Immature natural killer cell (primary cell): ENCODE measurements at regions not wholly inside any gene's neighbourhood (a gene's known extent, or its start where the extent isn't known, plus 50 kb on each side); places are given as distances from the start of the nearest gene placed in this dataset.

Experiments used
- DNase-seq, 3 donors: peaks; one replicate each; pipeline ENCODE4 v3.0.0; 2022; ENCODE audit warnings: mixed read lengths in 1 of 3
- H3K27ac Mint-ChIP-seq, 6 donors: one replicate each; pipeline ENCODE4 v1.8.0; 2020; ENCODE audit warnings: mixed read lengths in 6 of 6, mild to moderate bottlenecking in 5 of 6, inconsistent platforms in 4 of 6, moderate library complexity in 3 of 6
- H3K27me3 Mint-ChIP-seq, 3 donors: one replicate each; pipeline ENCODE4 v1.8.0; 2020 to 2021; ENCODE audit warnings: low read depth in 3 of 3, mild to moderate bottlenecking in 3 of 3, mixed read lengths in 3 of 3, moderate library complexity in 3 of 3, inconsistent platforms in 1 of 3
- H3K36me3 Mint-ChIP-seq, 3 donors: one replicate each; pipeline ENCODE4 v1.8.0; 2020; ENCODE audit warnings: mixed read lengths in 3 of 3, inconsistent platforms in 2 of 3, mild to moderate bottlenecking in 2 of 3
- H3K4me1 Mint-ChIP-seq, 2 donors: one replicate each; pipeline ENCODE4 v1.8.0; 2020; ENCODE audit warnings: inconsistent platforms in 2 of 2, mild to moderate bottlenecking in 2 of 2, mixed read lengths in 2 of 2, moderate library complexity in 1 of 2
- H3K4me3 Mint-ChIP-seq, 5 donors: one replicate each; pipeline ENCODE4 v1.8.0; 2020; ENCODE audit warnings: mild to moderate bottlenecking in 5 of 5, mixed read lengths in 5 of 5, inconsistent platforms in 3 of 5, moderate library complexity in 3 of 5
- H3K9me3 Mint-ChIP-seq, 6 donors: one replicate each; pipeline ENCODE4 v1.8.0; 2020; ENCODE audit warnings: mild to moderate bottlenecking in 6 of 6, mixed read lengths in 6 of 6, inconsistent platforms in 4 of 6, moderate library complexity in 3 of 6

DNA sequence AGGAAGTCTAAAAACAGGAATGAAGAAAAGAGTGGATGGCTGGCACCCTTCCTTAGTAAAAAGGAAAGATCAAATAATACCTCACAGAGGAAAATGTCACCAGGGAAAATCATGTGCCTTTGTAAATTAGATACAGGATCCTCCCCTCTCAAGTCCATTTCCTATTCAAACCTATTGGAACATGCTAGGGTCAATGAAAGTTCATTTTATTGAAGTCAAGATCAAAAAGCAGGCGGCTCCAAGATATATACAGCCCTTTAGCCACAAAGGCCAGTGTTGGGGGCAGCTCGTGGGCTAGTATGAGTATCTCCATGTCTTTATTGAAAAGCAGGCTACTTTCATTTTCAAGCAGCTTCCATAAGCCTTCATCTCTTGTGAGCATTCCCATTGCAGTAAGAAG, 141.1 kb downstream of the QDPR start:
- DNase-seq: no peak
- Mint-ChIP-seq H3K27me3 (peaks cover 0 to 10% (median 2%) of the 10 kb centered on the region in 3 donors), H3K36me3 (no peaks in the 10 kb centered on the region), H3K27ac (no peak overlapping the region), H3K9me3 (peaks cover 0 to 4% (median 0%) of the 10 kb centered on the region in 6 donors), H3K4me1 (no peaks in the 10 kb centered on the region), H3K4me3 (no peak overlapping the region)

DNA sequence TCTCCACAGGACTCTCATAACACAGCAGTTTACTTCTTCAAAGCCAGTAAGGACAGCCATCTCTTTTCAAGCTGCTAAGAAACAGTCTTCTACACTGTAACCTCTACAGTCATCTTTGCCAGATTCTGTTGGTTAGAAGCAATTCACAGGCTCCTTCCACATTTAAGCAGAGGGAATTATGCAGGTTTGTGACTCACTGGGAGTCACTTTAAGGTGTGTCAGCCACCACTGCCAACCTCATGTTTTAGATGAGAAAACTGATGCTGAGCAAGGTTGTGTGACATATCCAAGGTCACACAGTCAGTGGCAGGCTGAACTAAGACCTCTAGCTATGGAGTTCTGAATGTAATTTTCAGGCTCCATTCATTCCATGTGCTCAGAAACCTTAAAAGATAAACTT, 143.5 kb downstream of the QDPR start:
- no peak overlapping the region for H3K27ac Mint-ChIP-seq
- no peaks in the 10 kb centered on the region for H3K36me3 Mint-ChIP-seq
- no peaks in the 10 kb centered on the region for H3K4me1 Mint-ChIP-seq
- peaks cover 0 to 10% (median 2%) of the 10 kb centered on the region in 3 donors for H3K27me3 Mint-ChIP-seq
- no peak for DNase-seq
- peaks cover 0 to 4% (median 0%) of the 10 kb centered on the region in 6 donors for H3K9me3 Mint-ChIP-seq
- no peak overlapping the region for H3K4me3 Mint-ChIP-seq

DNA sequence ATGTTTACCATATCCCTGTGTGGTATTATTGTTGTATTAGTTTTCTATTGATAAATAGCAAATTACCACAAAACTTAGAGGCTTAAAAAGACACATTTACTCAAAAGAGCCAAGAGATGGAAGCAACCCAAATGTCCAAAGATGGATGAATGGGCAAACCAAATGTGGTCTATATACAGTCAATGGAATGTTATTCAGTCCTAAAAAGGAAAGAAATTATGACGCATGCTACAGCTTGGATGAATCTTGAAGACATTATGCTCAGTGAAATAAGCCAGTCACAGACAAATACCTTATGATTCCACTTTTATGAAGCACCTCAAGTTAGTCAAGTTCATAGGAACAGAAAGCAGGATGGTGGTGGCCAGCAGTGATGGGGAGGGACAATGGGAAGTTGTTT, 144.7 kb downstream of the QDPR start:
- no peaks in the 10 kb centered on the region for H3K4me1 Mint-ChIP-seq
- H3K27me3 Mint-ChIP-seq: peaks cover 0 to 10% (median 0%) of the 10 kb centered on the region in 3 donors
- no peaks in the 10 kb centered on the region for H3K36me3 Mint-ChIP-seq
- no peak overlapping the region for H3K4me3 Mint-ChIP-seq
- no peak overlapping the region for H3K27ac Mint-ChIP-seq
- H3K9me3 Mint-ChIP-seq: peaks cover 0 to 5% (median 0%) of the 10 kb centered on the region in 6 donors
- DNase-seq: no peak

DNA sequence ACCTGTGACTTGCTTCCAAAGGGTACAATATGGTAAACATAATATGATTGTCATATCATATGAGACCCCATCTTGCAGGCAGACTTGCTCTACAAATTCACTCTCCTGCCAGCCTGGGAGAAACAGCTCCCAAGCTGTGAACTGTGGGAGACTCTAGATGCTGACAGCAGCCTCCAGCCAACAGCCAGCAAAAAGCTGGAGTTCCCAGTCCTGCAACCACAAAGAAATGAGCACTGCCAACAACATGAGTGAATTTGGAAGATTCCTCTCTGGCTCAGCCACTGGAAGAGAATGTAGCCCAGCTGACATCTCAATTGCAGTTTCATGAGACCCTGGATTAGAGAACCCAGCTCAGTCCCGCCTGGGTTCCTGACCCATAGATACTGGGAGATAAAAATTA, 145.4 kb downstream of the QDPR start:
- Mint-ChIP-seq H3K27ac (no peak overlapping the region), H3K9me3 (peaks cover 0 to 6% (median 0%) of the 10 kb centered on the region in 6 donors), H3K4me3 (no peak overlapping the region), H3K27me3 (peaks cover 0 to 14% (median 0%) of the 10 kb centered on the region in 3 donors), H3K36me3 (no peaks in the 10 kb centered on the region), H3K4me1 (no peaks in the 10 kb centered on the region)
- no peak for DNase-seq

DNA sequence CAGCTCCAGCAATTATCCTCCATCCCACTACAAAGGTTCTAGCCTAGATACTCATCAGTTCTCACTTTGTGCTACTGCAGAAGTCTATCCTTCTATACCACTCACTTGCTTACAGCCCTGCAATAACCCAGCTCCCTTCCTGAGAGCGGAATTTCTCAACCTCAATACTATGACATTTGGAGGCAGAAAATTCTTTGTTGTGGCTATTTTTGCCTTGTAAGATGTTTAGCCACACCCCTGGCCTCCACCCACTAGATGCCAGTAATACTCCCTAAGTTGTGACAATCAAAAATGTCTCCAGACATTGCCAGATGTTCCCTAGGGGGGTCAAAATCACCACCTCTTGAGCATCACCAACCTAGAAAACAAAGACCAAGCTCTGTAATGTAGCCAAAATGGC, 149.5 kb downstream of the QDPR start:
- no peaks in the 10 kb centered on the region for H3K36me3 Mint-ChIP-seq
- peaks cover 0 to 9% (median 0%) of the 10 kb centered on the region in 3 donors for H3K27me3 Mint-ChIP-seq
- peaks cover 0 to 6% (median 0%) of the 10 kb centered on the region in 6 donors for H3K9me3 Mint-ChIP-seq
- H3K27ac Mint-ChIP-seq: peak overlapping the region in 1 of 6 donors; percentile 0
- no peak overlapping the region for H3K4me3 Mint-ChIP-seq
- no peaks in the 10 kb centered on the region for H3K4me1 Mint-ChIP-seq
- DNase-seq: no peak

DNA sequence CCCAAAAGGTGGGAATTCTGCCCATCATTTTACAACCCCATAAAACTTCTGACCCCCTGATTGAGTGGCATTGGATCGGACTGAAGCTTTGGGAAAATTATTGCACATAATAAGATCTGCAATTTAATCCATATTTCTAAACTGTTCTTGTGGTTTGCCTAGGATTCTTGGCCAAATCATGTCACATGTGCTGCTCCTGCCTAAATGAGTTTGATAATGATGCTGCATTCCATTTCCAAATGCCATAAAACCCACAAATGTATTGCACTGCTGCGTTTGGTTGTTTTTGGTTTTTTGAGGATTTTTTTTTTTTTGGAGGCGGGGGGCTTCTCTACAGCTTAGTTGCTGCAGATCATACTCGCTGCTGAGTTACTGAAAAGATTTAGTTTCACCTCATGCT, 153.6 kb downstream of the QDPR start:
- no peak for DNase-seq
- H3K36me3 Mint-ChIP-seq: no peaks in the 10 kb centered on the region

DNA sequence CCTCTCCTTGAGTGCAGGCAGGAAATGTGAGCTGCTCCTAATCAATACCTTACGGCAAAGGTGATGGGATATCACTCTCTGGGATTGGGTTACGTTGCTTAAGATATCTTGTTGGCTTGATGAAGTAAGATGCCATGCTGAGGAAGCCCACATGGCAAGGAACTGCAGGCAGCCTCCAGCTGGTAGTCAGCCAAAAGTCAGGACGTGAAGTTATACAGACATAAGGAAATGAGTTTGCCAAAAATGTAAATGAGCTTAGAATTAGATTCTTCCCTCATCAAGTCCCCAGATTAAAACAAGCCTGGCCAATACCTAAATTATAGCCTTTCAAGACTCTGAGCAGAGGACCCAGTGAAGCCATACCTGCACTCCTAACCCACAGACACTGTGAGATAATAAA, 155.0 kb downstream of the QDPR start:
- H3K27me3 Mint-ChIP-seq: peaks cover 0 to 11% (median 0%) of the 10 kb centered on the region in 3 donors
- no peak overlapping the region for H3K4me3 Mint-ChIP-seq
- no peaks in the 10 kb centered on the region for H3K4me1 Mint-ChIP-seq
- H3K9me3 Mint-ChIP-seq: peaks cover 0 to 11% (median 0%) of the 10 kb centered on the region in 6 donors
- no peak overlapping the region for H3K27ac Mint-ChIP-seq
- H3K36me3 Mint-ChIP-seq: no peaks in the 10 kb centered on the region
- no peak for DNase-seq

More for the DNA sequence above, 153.6 kb downstream of the QDPR start:
- Mint-ChIP-seq H3K27ac (no peak overlapping the region), H3K27me3 (peaks cover 0 to 4% (median 0%) of the 10 kb centered on the region in 3 donors), H3K9me3 (peaks cover 0 to 10% (median 0%) of the 10 kb centered on the region in 6 donors), H3K4me1 (no peaks in the 10 kb centered on the region), H3K4me3 (no peak overlapping the region)

DNA sequence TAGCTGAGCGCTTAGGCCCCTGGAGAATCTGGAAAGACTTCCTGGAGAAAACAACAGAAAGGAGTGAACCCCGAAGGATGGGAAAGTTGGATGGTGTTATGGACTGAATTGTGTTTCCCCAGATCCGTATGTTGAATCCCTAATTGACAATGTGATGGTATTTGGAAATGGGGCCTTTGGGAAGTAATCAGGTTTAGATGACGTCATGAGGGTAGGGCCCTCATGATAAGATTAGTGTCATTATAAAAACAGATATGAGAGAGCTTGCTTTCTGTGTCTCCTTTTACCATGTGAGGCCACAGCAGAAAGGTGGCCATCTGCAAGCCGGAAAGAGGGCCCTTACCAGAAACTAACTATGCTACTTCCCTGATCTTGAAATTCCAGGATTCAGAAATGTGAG, 159.5 kb downstream of the QDPR start:
- Mint-ChIP-seq H3K36me3 (no peaks in the 10 kb centered on the region), H3K27ac (no peak overlapping the region), H3K27me3 (peaks cover 0 to 8% (median 3%) of the 10 kb centered on the region in 3 donors)

DNA sequence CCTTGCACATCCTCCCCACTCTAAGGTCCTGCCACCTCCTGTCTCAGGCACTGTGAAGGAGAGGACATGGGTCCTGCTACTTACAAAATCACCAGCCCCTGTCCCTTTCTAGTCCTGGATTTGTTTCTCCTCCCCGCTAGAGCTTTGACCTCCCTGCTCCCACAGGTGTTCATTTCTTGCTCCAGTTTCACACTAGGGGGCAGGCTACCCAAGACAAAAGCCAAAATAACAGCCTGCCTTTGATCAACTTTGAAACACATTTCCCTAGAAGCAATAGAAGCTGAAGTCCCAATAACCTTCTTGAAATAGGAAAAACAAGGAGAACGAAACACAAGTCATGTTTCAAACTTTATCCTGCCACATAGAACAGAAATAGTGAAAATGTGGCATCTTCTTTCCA, 164.4 kb downstream of the QDPR start:
- no peaks in the 10 kb centered on the region for H3K4me1 Mint-ChIP-seq
- H3K27me3 Mint-ChIP-seq: peaks cover under 1 to 4% (median 2%) of the 10 kb centered on the region in 3 donors
- peaks cover 0 to 1% (median 0%) of the 10 kb centered on the region in 6 donors for H3K9me3 Mint-ChIP-seq
- H3K4me3 Mint-ChIP-seq: no peak overlapping the region
- no peaks in the 10 kb centered on the region for H3K36me3 Mint-ChIP-seq
- DNase-seq: no peak
- no peak overlapping the region for H3K27ac Mint-ChIP-seq

More for the DNA sequence above, 159.5 kb downstream of the QDPR start:
- H3K9me3 Mint-ChIP-seq: peaks cover 0 to 11% (median 0%) of the 10 kb centered on the region in 6 donors
- DNase-seq: no peak
- H3K4me1 Mint-ChIP-seq: no peaks in the 10 kb centered on the region
- H3K4me3 Mint-ChIP-seq: no peak overlapping the region

DNA sequence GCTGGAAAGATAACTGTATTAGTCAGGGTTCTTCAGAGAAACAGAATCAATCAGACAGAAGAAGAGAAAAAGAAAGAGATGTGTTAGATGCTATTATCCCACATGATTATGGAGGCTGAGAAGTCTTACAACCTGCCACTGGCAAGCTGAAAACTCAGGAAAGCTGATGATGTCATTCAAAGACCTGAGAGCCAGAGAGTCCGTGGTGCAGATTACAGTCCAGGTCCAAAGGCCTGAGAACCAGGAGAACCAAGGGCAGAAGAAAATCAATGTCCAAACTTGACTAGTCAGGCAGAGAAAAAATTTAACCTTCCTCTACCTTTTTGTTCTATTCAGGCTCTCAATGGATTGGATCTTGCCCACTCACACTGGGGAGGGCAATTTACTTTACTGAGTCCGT, 172.5 kb downstream of the QDPR start:
- DNase-seq: no peak
- Mint-ChIP-seq H3K36me3 (no peaks in the 10 kb centered on the region), H3K4me1 (peaks cover 0 to 9% of the 10 kb centered on the region in 2 donors), H3K9me3 (peaks cover 0 to 1% (median 0%) of the 10 kb centered on the region in 6 donors), H3K27me3 (peaks cover 1 to 9% (median 5%) of the 10 kb centered on the region in 3 donors), H3K4me3 (no peak overlapping the region), H3K27ac (no peak overlapping the region)

DNA sequence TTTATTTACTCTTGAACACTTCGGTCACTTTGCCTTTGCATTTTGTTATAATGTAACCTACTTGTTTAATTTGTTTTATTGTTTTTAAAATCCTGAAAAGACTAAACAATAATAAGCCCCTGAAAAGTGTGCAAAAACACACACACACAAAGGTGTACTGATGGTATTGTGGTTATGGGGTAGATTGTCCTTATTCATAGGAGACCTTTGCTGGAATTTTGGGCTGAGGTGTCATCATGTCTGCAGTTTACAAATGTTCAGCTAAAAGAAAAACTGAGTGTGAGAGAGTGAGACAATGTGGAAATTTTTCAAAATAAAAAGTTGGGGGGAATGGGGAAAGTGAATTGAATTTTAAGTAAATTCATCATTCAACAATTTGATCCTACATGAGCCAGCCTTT, 174.9 kb downstream of the QDPR start:
- Mint-ChIP-seq H3K4me3 (no peak overlapping the region), H3K9me3 (no peaks in the 10 kb centered on the region), H3K4me1 (peaks cover 0 to 9% of the 10 kb centered on the region in 2 donors), H3K36me3 (no peaks in the 10 kb centered on the region), H3K27ac (no peak overlapping the region), H3K27me3 (peaks cover 0 to 14% (median 3%) of the 10 kb centered on the region in 3 donors)
- no peak for DNase-seq

DNA sequence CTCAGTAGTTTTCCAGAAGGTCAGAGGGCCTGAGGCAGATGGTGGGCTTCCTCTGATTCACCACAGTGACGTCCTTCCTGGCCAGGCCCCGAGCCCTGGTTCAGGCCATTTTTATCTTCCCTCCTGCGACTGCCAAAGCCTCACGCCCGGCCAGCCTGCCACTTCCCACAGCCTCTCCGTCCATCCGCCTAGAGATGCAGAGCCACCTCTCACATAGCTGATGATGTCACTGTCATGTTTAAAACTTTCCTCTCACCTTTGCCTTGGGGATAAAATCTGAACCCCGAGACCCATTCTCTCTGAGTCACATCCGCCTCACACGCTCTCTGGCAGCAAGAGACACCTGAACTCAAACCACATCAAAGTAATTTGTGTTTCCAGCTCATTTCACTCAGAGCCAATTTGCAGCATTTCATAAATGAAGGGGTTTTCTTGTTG, 175.3 kb downstream of the QDPR start:
- Mint-ChIP-seq H3K4me1 (peaks cover 0 to 9% of the 10 kb centered on the region in 2 donors), H3K27ac (peak overlapping the region in 3 of 6 donors; percentile 18 to 44 (median 37)), H3K27me3 (peaks cover 0 to 14% (median 3%) of the 10 kb centered on the region in 3 donors), H3K4me3 (peak overlapping the region in 1 of 5 donors; percentile 11), H3K36me3 (no peaks in the 10 kb centered on the region), H3K9me3 (no peaks in the 10 kb centered on the region)
- DNase-seq: peak; percentile 17 to 36 (median 30)

DNA sequence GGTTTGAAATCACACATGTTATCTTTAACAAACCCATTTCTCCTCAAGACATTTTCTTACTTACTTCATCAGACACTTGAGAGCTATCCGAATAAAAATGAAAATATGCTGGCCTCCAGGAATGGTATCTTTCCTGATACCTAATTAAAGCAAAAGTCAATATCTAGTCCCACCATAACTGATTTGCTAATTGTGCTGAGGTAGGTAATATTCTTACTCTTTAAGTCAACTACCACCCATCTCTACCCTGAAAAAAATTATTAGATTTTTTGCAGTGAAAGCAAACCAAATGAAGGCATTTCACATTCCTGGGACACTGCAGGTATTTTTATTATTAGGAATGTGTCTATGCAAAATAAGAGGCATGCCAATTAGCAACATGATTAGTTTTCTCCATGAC, 175.8 kb downstream of the QDPR start:
- no peaks in the 10 kb centered on the region for H3K9me3 Mint-ChIP-seq
- H3K27me3 Mint-ChIP-seq: peaks cover 0 to 14% (median 3%) of the 10 kb centered on the region in 3 donors
- no peak for DNase-seq
- H3K4me3 Mint-ChIP-seq: peak overlapping the region in 1 of 5 donors; percentile 11
- H3K36me3 Mint-ChIP-seq: no peaks in the 10 kb centered on the region
- peaks cover 0 to 9% of the 10 kb centered on the region in 2 donors for H3K4me1 Mint-ChIP-seq
- no peak overlapping the region for H3K27ac Mint-ChIP-seq

DNA sequence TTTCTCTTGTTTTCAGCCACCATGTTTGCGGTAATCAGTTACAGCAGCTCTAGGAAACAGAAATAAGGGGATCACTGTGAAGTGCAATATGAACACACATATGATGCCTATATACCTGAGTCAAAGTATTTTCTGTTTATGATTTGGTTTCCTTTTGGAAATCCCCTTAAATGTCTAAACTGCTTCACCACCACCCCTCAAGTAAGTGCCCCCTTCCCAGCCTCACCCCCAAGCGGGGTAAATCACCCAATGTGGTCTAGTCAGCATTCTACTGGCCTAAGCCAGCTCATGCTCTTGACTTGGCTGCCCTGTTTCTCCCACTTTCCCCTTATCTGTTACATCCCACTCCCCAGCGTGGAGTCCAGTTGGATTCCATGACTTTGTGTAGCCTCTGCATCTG, 176.5 kb downstream of the QDPR start:
- H3K4me1 Mint-ChIP-seq: peaks cover 0 to 9% of the 10 kb centered on the region in 2 donors
- H3K4me3 Mint-ChIP-seq: no peak overlapping the region
- H3K9me3 Mint-ChIP-seq: no peaks in the 10 kb centered on the region
- H3K36me3 Mint-ChIP-seq: no peaks in the 10 kb centered on the region
- H3K27ac Mint-ChIP-seq: peak overlapping the region in 1 of 6 donors; percentile 21
- DNase-seq: no peak
- H3K27me3 Mint-ChIP-seq: peaks cover 0 to 14% (median 3%) of the 10 kb centered on the region in 3 donors

DNA sequence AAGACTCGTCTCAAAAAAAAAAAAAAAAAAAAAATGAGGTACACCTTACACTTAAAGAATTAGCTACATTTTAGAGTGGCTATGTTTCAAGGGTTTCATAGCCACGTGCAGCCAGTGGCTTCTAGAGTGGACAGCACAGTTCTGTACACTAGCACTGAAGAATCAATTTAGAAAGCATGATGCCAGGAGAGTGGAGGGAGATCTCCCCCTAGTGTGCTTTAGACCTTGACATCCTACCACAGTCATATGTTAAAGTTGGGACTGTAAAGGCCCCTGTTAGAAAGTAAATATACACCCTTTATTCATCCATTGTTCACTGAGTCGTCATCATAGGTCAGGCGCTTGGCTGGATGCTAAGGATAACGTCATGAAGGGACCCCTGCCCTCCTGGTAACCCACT, 179.4 kb downstream of the QDPR start:
- Mint-ChIP-seq H3K4me3 (no peak overlapping the region), H3K36me3 (no peaks in the 10 kb centered on the region), H3K4me1 (peaks cover 0 to 9% of the 10 kb centered on the region in 2 donors), H3K27me3 (peaks cover 2 to 13% (median 2%) of the 10 kb centered on the region in 3 donors), H3K9me3 (no peaks in the 10 kb centered on the region), H3K27ac (no peak overlapping the region)
- no peak for DNase-seq
